ENCODE measurements at regions not wholly inside any gene's neighbourhood (a gene's known extent, or its start where the extent isn't known, plus 50 kb on each side); places are given as distances from the start of the nearest gene placed in this dataset.

DNA sequence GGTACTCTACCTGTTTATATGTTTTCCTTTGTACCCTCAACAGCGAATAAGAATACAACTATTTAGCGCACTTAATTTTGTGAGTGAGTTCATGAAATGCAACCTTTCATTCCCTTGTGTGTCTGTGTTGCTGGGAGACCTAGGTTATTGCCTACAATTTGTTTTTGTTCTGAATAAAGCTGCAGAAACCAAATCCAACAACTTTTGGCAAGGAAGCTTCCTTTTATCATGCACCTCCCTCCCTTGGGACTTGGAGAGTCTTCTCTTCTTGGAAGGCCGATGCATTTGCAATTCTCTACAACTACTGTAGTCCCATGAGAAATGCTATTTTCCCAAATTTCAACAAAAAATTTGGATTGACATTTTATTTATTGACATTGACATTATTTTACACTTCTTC, 1002.4 kb upstream of the CADM2 start:
- TF ChIP-seq, protein P1, sequence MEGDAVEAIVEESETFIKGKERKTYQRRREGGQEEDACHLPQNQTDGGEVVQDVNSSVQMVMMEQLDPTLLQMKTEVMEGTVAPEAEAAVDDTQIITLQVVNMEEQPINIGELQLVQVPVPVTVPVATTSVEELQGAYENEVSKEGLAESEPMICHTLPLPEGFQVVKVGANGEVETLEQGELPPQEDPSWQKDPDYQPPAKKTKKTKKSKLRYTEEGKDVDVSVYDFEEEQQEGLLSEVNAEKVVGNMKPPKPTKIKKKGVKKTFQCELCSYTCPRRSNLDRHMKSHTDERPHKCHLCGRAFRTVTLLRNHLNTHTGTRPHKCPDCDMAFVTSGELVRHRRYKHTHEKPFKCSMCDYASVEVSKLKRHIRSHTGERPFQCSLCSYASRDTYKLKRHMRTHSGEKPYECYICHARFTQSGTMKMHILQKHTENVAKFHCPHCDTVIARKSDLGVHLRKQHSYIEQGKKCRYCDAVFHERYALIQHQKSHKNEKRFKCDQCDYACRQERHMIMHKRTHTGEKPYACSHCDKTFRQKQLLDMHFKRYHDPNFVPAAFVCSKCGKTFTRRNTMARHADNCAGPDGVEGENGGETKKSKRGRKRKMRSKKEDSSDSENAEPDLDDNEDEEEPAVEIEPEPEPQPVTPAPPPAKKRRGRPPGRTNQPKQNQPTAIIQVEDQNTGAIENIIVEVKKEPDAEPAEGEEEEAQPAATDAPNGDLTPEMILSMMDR (IDR thresholded peaks at IDR 0.05 in 4 of 5, conservative IDR thresholded peaks at IDR 0.05 in 1 of 5): no peak
- no peak for TF ChIP-seq POLR2A (IDR thresholded peaks at IDR 0.05)

All from gastrocnemius medialis (tissue), 4 donors.